GM12891 (cell line): ENCODE measurements at regions not wholly inside any gene's neighbourhood (a gene's known extent, or its start where the extent isn't known, plus 50 kb on each side); places are given as distances from the start of the nearest gene placed in this dataset.
"Not testable (repeated sequence)": the region's sequence is repeated elsewhere in the genome, so short reads cannot be mapped to it uniquely, and the experiment has no call there.

Source experiments
- DNase-seq: peaks from one replicate; pipeline ENCODE4 v3.0.0; 2011; ENCODE audit warnings: low spot score; ENCODE audit not compliant: insufficient read length
- FAIRE-seq: peaks from 2 replicates; lab custom pipeline; 2011; peaks lifted over from hg19 to GRCh38; lab: Jason Lieb, UNC
- PAX5 ChIP-seq: IDR thresholded peaks from 2 replicates; pipeline ENCODE4 v1.6.1; 2011; ENCODE audit warnings: low read length, moderate library complexity, mild to moderate bottlenecking; ENCODE audit not compliant: insufficient read depth, severe bottlenecking
- POLR2A ChIP-seq: IDR thresholded peaks from 2 replicates; pipeline ENCODE4 v1.6.1; 2011; ENCODE audit warnings: low read depth, low read length, control low read depth
- POLR2AphosphoS5 ChIP-seq: IDR thresholded peaks from 2 replicates; pipeline ENCODE4 v1.6.1; 2011; ENCODE audit warnings: low read depth, low read length, control low read depth
- POU2F2 ChIP-seq: IDR thresholded peaks from 2 replicates; pipeline ENCODE4 v1.6.1; 2011; ENCODE audit warnings: low read depth, mild to moderate bottlenecking, control low read depth, low read length, moderate library complexity
- SPI1 ChIP-seq: IDR thresholded peaks from 2 replicates; pipeline ENCODE4 v1.6.1; 2011; ENCODE audit warnings: low read depth, low read length, control low read depth
- TAF1 ChIP-seq: IDR thresholded peaks from 2 replicates; pipeline ENCODE4 v1.6.1; 2011; ENCODE audit warnings: low read depth, low read length, control low read depth

DNA sequence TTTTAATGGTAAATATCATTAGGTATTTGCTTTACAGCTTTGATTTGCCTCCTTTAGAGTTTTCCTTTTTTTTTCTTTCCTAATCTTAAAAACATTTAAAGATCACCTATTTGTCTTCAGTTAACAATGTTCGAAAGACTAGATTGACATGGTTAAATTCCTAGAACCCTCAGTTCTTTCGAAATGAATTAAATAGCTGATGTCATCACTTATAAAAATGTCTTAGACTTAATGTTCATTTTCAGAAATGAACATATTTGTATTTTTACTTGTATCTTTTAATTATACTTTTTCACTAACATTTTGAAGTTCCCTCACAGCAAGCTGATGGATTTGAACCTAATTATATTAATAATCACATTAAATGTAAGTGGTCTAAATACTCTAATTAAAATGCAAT, 205.3 kb upstream of the IRX4 start:
- FAIRE-seq, result no peak
- TF ChIP-seq TAF1 (no peak), POLR2AphosphoS5 (no peak), POU2F2 (no peak), SPI1 (no peak), PAX5 (no peak), POLR2A (no peak)

DNA sequence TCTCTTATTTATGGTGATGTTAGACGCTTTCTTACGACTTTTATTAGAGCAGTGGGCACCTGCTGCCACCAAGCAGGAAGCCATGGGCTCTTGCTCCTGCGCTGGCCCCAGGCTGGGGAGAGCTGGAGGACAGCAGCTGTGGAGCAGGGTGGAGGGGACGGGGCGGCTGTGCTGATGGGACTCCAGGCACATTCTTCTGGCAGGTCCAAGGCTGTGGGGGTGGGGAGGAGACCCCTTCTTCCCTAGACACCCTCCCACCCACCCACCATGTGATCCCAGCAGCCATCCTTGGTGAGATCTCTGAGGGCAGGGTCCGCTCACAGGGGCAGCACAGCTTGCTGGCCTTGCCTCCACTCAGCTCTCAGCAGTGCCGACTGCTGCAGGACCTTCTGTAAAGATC, 192.6 kb upstream of the IRX4 start:
- no peak for TF ChIP-seq POU2F2
- DNase-seq (no peak), FAIRE-seq (no peak)

More for the DNA sequence above, 205.3 kb upstream of the IRX4 start:
- no peak for DNase-seq

DNA sequence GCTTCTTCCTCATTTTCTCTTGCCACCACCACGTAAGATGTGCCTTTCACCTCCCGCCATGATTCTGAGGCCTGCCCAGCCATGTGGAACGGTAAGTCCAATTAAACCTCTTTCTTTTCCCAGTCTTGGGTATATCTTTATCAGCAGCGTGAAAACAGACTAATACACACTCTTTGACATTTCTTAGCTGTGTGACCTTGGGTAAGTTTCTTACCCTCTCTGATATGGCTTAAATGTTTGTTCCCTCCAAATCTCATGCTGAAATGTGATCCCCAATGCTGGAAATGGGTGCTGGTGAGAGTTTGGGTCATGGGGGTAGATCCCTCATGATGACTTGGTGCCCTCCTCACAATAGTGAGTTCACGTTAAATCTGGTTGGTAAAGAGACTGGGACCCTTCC, 188.8 kb upstream of the IRX4 start:
- no peak for DNase-seq
- no peak for FAIRE-seq
- TF ChIP-seq SPI1 (no peak), POLR2AphosphoS5 (no peak), POU2F2 (no peak)

DNA sequence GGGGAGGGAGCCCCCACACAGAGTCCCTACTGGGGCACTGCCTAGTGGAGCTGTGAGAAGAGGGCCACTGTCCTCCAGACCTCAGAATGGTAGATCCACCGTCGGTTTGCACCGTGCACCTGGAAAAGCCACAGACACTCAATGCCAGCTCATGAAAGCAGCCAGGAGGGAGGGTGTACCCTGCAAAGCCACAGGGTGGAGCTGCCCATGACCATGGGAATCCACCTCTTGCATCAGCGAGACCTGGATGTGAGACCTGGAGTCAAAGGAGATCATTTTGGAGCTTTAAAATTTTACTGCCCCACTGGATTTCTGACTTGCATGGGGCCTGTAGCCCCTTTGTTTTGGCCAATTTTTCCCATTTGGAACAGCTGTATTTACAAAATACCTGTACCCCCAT, 188.1 kb upstream of the IRX4 start:
- not testable (repeated sequence) for DNase-seq, FAIRE-seq

DNA sequence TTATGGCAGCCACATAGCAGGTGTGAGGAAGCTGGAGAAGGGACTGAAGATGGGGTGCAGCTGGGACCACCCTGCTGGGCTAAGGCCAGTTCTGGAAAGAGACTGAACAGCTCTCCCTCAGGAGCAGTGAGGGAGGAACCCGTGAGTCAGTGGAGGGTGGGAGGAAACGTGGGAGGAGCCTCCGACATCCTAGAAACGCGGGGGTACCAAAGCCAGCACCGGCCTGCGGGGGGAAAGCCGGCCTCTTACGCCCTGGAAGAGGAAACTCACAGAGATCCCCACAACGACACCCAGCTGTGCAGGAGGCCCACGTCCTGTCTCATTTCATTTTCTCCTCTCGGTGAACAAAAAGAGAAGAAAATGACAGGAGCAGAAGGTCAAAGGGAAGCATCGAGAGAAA, 185.8 kb upstream of the IRX4 start:
- TF ChIP-seq SPI1 (no peak), POLR2A (no peak), POU2F2 (no peak), POLR2AphosphoS5 (no peak), PAX5 (no peak), TAF1 (no peak)
- FAIRE-seq, result no peak
- DNase-seq, result no peak

DNA sequence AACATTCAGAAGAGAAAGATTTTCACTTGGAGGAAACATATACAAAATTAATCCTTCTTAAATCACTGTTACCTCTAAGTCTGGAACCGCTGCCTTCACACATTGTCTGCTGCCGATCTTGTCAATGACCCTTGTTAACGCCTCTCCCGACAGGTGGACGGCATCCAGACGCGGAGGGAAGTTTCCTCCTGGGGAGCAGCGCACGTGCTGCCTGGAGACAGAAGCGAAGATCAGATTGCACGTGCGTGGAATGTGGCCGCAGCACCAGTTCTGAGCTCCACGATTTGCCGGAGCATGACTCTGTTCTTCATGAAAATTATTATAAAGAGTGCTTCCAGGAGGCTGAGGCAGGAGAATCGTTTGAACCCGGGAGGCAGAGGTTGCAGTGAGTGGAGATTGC, 183.6 kb upstream of the IRX4 start:
- TF ChIP-seq PAX5 (no peak), POLR2A (no peak), SPI1 (no peak)
- DNase-seq, result no peak
- no peak for FAIRE-seq

DNA sequence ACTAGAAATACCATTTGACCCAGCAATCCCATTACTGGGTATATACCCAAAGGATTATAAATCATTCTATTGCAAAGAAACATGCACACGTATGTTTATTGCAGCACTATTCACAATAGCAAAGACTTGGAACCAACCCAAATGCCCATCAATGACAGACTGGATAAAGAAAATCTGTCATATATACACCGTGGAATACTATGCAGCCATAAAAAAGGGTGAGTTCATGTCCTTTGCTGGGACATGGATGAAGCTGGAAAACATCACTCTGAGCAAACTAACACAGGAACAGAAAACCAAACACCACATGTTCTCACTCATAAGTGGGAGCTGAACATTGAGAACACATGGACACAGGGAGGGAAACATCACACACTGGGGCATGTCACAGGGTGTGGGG, 180.7 kb upstream of the IRX4 start:
- DNase-seq, FAIRE-seq: not testable (repeated sequence)

DNA sequence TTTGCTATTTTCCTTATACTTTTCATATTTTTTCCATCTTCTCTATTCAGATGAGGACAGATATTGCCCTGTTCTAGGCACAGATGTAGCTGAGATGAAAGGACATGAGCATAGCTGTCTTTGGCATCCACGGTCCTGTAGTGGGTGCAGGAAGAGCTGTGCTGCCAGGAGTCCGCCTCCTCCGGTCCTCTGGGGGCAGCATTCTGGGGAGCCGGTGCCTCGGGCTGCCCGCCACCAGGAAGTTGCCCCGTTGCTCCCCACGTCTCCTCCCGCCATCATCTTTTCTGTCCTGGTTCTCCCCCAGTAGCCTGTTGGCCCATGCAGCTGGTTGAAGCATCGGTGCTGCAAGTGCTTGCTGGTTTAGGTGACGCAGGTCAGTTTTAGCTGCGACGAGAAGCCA, 170.0 kb upstream of the IRX4 start:
- DNase-seq (no peak), FAIRE-seq (no peak)
- TF ChIP-seq POLR2AphosphoS5 (no peak), POLR2A (no peak), SPI1 (no peak), TAF1 (no peak), POU2F2 (no peak), PAX5 (no peak)

DNA sequence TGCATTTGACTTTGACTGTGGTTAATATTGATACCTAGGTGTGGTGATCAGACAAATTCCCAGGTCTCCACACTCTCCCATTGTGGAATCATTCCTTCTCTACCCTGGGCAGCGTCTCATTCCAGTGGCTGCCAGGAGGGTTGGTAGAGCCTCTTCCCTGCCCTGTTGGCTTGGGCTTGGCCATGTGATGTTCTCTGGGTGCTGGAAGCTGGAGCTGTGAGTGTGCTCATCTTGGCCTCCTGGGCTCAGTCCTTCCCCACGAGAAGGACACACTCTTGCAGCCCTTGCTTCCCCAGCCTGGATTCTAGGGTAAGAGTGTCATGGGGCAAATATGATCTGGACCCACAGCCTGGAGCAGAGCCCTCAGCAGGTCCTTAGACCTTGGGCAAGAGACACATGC, 167.2 kb upstream of the IRX4 start:
- DNase-seq, result no peak
- FAIRE-seq, result no peak
- no peak for TF ChIP-seq PAX5
- no peak for TF ChIP-seq SPI1
- TF ChIP-seq POU2F2, result no peak
- no peak for TF ChIP-seq POLR2A
- no peak for TF ChIP-seq POLR2AphosphoS5
- TF ChIP-seq TAF1, result no peak

DNA sequence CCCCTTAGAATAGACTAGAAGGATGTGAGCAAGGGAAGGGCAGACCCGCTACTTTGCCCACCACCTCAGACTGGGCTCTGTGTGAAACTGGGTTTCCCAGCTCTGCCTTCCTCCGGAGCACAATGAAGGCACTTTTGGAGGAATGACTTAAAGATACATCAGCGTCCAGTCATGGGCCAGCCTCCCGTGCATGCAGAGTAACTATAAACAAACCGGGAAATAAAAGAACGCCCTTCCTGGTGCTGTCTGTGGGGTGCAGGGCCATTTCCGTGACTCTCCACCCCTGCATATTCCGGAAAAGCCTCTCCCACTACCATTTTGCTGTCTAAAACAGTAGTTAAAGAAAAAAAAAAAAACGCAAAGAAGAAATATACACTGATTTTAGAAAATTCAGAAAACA, 165.9 kb upstream of the IRX4 start:
- FAIRE-seq (no peak), DNase-seq (no peak)
- TF ChIP-seq PAX5 (no peak), POLR2AphosphoS5 (no peak), TAF1 (no peak), SPI1 (no peak)

DNA sequence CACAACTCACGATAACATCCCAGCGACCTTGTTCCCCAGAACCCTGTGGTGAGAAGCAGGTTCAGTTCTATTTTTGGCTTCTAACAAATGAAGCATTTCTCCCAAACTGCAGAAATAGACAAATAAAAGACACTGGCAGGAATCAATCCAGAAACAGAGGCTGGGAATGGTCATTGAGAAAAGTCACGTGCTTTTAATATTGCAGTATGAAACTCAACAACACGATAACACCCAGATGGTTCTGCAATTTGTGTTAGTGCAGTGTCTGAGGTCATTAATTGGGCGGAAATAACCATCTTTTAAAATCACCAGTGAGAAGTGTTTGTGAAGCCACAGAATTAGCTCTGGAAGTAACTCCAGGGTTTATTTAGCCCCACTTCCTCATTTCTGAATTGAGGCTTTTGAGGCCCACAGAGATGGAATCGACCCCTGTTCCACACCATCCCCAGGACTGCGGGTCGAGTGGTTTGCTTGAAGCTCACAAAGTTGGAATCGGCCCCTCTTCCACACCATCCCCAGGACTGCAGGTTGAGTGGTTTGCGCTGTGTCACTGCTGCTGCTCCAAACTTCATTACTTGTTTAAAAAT, 164.7 kb upstream of the IRX4 start:
- FAIRE-seq, result no peak
- DNase-seq, result no peak
- TF ChIP-seq POLR2A (no peak), POU2F2 (no peak), POLR2AphosphoS5 (no peak), SPI1 (peak; percentile 47; the same call in 1 of the 2 replicates)

DNA sequence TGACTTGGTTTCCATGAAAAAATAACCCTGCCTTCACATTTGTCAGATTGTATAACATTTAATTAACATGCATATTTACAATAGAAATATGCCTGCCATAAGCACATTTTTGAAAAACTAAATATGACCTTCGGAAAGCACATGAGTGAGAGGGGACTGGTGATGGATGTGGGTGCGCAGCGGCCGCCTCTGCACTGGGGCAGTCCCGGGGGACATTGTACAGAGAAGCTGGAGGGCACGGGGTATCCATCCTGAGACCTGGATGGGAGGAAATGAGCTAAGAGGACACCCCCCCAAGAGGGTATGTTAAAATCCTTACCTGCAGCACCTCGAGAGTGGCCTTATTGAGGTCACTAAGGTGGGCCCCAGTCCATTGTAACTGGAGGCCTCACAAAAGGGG, 161.3 kb upstream of the IRX4 start:
- DNase-seq, result no peak
- no peak for TF ChIP-seq PAX5
- FAIRE-seq, result no peak
